Prostate gland (tissue), 2 donors: ENCODE measurements at regions not wholly inside any gene's neighbourhood (a gene's known extent, or its start where the extent isn't known, plus 50 kb on each side); places are given as distances from the start of the nearest gene placed in this dataset.

ENCODE experiments used
- POLR2A ChIP-seq: fragments of 450-650 bp; IDR thresholded peaks from one replicate; pipeline ENCODE4 v1.6.1; 2016; ENCODE audit warnings: antibody characterized with exemption, mild to moderate bottlenecking
- TF ChIP-seq, protein P1 (sequence below), 4 experiments: fragments of 200-600 bp in 2 of 4; fragments of 450-650 bp in 2 of 4; sonication (generic) in 2 of 4; IDR thresholded peaks; 1 replicate in 3 of 4; 2 replicates in 1 of 4; pipeline ENCODE4 v1.5.1; 2016 to 2019; ENCODE audit warnings: antibody characterized with exemption in 4 of 4, mild to moderate bottlenecking in 2 of 4, moderate library complexity in 2 of 4

DNA sequence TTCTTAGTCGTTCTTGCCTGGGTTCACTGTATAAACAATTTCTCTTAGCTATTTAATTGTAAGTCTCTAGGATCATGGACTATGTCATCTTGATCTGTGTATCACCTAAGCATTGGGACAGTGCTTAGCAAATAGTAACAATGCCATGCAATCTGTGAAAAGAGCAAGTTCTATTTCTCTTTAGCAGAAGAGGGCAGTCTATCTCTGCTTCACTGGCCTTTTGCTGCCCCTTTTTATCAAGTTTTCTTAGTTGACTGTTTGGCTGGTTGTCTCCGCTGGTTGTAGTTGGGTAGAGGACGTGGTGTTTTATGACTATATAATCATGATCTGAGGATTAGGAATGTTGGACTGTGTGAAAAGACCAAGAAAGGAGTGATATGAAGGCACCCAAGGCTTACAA, 315.0 kb downstream of the JRKL start:
- TF ChIP-seq, protein P1, sequence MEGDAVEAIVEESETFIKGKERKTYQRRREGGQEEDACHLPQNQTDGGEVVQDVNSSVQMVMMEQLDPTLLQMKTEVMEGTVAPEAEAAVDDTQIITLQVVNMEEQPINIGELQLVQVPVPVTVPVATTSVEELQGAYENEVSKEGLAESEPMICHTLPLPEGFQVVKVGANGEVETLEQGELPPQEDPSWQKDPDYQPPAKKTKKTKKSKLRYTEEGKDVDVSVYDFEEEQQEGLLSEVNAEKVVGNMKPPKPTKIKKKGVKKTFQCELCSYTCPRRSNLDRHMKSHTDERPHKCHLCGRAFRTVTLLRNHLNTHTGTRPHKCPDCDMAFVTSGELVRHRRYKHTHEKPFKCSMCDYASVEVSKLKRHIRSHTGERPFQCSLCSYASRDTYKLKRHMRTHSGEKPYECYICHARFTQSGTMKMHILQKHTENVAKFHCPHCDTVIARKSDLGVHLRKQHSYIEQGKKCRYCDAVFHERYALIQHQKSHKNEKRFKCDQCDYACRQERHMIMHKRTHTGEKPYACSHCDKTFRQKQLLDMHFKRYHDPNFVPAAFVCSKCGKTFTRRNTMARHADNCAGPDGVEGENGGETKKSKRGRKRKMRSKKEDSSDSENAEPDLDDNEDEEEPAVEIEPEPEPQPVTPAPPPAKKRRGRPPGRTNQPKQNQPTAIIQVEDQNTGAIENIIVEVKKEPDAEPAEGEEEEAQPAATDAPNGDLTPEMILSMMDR (IDR thresholded peaks at IDR 0.05): no peak
- TF ChIP-seq POLR2A: no peak
